SK-N-SH treated with all-trans-retinoic acid at 6 μM for 48 hours (cell line): ENCODE measurements at regions not wholly inside any gene's neighbourhood (a gene's known extent, or its start where the extent isn't known, plus 50 kb on each side); places are given as distances from the start of the nearest gene placed in this dataset.

Experiments
- ARNTL ChIP-seq: fragments of 450-650 bp; formaldehyde crosslinking; IDR thresholded peaks from 2 replicates; pipeline ENCODE4 v1.5.0; 2020; ENCODE audit warnings: low read depth, mild to moderate bottlenecking, moderate library complexity, borderline replicate concordance
- CSRNP3 ChIP-seq: fragments of 250-450 bp; sonication (Bioruptor Pico); IDR thresholded peaks from 2 replicates; pipeline ENCODE4 v1.5.1; 2021; ENCODE audit warnings: mild to moderate bottlenecking, moderate library complexity
- PATZ1 ChIP-seq: fragments of 250-450 bp; sonication (Bioruptor Pico); IDR thresholded peaks from 2 replicates; pipeline ENCODE4 v1.8.0; 2020; ENCODE audit warnings: mild to moderate bottlenecking, moderate library complexity, borderline replicate concordance
- RARB ChIP-seq: fragments of 250-450 bp; sonication (Bioruptor Pico); IDR thresholded peaks from 2 replicates; pipeline ENCODE4 v1.8.0; 2021; ENCODE audit warnings: mild to moderate bottlenecking, moderate library complexity
- SNAI2 ChIP-seq: fragments of 250-450 bp; sonication (Bioruptor Pico); IDR thresholded peaks from 2 replicates; pipeline ENCODE4 v1.5.0; 2020; ENCODE audit warnings: mild to moderate bottlenecking, moderate library complexity
- TSHZ2 ChIP-seq: fragments of 250-450 bp; sonication (Bioruptor Pico); IDR thresholded peaks from 2 replicates; pipeline ENCODE4 v1.5.0; 2020; ENCODE audit warnings: mild to moderate bottlenecking, moderate library complexity
- ZFP3 ChIP-seq: fragments of 250-450 bp; sonication (Bioruptor Pico); IDR thresholded peaks from 2 replicates; pipeline ENCODE4 v1.5.0; 2020; ENCODE audit warnings: mild to moderate bottlenecking, moderate library complexity
- ZNF8 ChIP-seq: fragments of 450-650 bp; formaldehyde crosslinking; IDR thresholded peaks from 2 replicates; pipeline ENCODE4 v1.5.0; 2020; ENCODE audit warnings: mild to moderate bottlenecking, moderate library complexity

- TF ChIP-seq PATZ1 (CRISPR knock-in tag) (no peak), TSHZ2 (CRISPR knock-in tag) (no peak), CSRNP3 (CRISPR knock-in tag) (no peak), ARNTL (CRISPR knock-in tag) (no peak), SNAI2 (CRISPR knock-in tag) (no peak), ZNF8 (no peak), ZFP3 (CRISPR knock-in tag) (no peak), RARB (CRISPR knock-in tag) (no peak)
Observed at GRCh38 chr16:65697065-65697464, 575.2 kb upstream of the CDH11 start.
